ENCODE measurements at regions not wholly inside any gene's neighbourhood (a gene's known extent, or its start where the extent isn't known, plus 50 kb on each side); places are given as distances from the start of the nearest gene placed in this dataset.

- no peak for DNase-seq
Observed at GRCh38 chr9:11335011-11335410, 722.2 kb upstream of the PTPRD start.

- DNase-seq: no peak
Observed at GRCh38 chr9:11338130-11338529, 725.3 kb upstream of the PTPRD start.

- no peak for DNase-seq
Observed at GRCh38 chr9:11340654-11341053, 727.9 kb upstream of the PTPRD start.

- DNase-seq: no peak
Observed at GRCh38 chr9:11347437-11347836, 734.6 kb upstream of the PTPRD start.

- no peak for DNase-seq
Observed at GRCh38 chr9:11348366-11348765, 735.6 kb upstream of the PTPRD start.

- DNase-seq: no peak
Observed at GRCh38 chr9:11349187-11349586, 736.4 kb upstream of the PTPRD start.

- DNase-seq: peak; percentile 59
Observed at GRCh38 chr9:11352612-11353011, 739.8 kb upstream of the PTPRD start.

- DNase-seq: no peak
Observed at GRCh38 chr9:11356067-11356466, 743.3 kb upstream of the PTPRD start.

GRCh38 chr9:11366585-11367129, 753.9 kb upstream of the PTPRD start:
- no peak for DNase-seq

- no peak for DNase-seq
Observed at GRCh38 chr9:11374926-11375325, 762.1 kb upstream of the PTPRD start.

- DNase-seq: no peak
Observed at GRCh38 chr9:11402621-11403020, 789.8 kb upstream of the PTPRD start.

- DNase-seq: no peak
Observed at GRCh38 chr9:11414241-11414640, 801.4 kb upstream of the PTPRD start.

GRCh38 chr9:11417782-11418181, 805.0 kb upstream of the PTPRD start:
- DNase-seq: no peak

GRCh38 chr9:11431490-11431889, 818.7 kb upstream of the PTPRD start:
- DNase-seq: no peak

GRCh38 chr9:11432361-11432760, 819.6 kb upstream of the PTPRD start:
- DNase-seq: no peak

GRCh38 chr9:11443631-11444030, 830.8 kb upstream of the PTPRD start:
- DNase-seq: no peak

- peak; percentile 27 for DNase-seq
Observed at GRCh38 chr9:11457825-11458790, 845.3 kb upstream of the PTPRD start.

- no peak for DNase-seq
Observed at GRCh38 chr9:11469745-11470144, 856.9 kb upstream of the PTPRD start.

GRCh38 chr9:11471321-11471720, 858.5 kb upstream of the PTPRD start:
- no peak for DNase-seq

GRCh38 chr9:11500780-11501179, 888.0 kb upstream of the PTPRD start:
- no peak for DNase-seq

GRCh38 chr9:11506980-11507379, 894.2 kb upstream of the PTPRD start:
- DNase-seq: no peak

GRCh38 chr9:11537566-11537965, 924.8 kb upstream of the PTPRD start:
- DNase-seq: no peak

- DNase-seq: no peak
Observed at GRCh38 chr9:11542781-11543180, 930.0 kb upstream of the PTPRD start.

GRCh38 chr9:11546231-11546630, 933.4 kb upstream of the PTPRD start:
- DNase-seq: no peak

Data from NCI-H1436 (cell line).